Hepatocyte (in vitro differentiated cells): ENCODE measurements at regions not wholly inside any gene's neighbourhood (a gene's known extent, or its start where the extent isn't known, plus 50 kb on each side); places are given as distances from the start of the nearest gene placed in this dataset.
"Not testable (repeated sequence)": the region's sequence is repeated elsewhere in the genome, so short reads cannot be mapped to it uniquely, and the experiment has no call there.

ENCODE experiments used
- DNase-seq: peaks from one replicate; pipeline ENCODE4 v3.0.0-alpha.2; 2016; ENCODE audit warnings: low spot score
- H2AFZ ChIP-seq: fragments of 200-600 bp; sonication (generic); 2 replicates; pipeline ENCODE4 v1.6.0; 2016; ENCODE audit warnings: antibody characterized with exemption, mild to moderate bottlenecking
- H3K27ac ChIP-seq: fragments of 200-600 bp; sonication (generic); 2 replicates; pipeline ENCODE4 v1.5.1; 2016; ENCODE audit warnings: mild to moderate bottlenecking
- H3K27me3 ChIP-seq: fragments of 200-600 bp; sonication (generic); 2 replicates; pipeline ENCODE4 v1.6.1; 2016
- H3K36me3 ChIP-seq: fragments of 200-600 bp; sonication (generic); replicated peaks from 2 replicates; pipeline ENCODE4 v1.5.1; 2016; ENCODE audit warnings: low read depth; ENCODE audit not compliant: insufficient read depth
- H3K4me1 ChIP-seq: fragments of 200-600 bp; sonication (generic); 2 replicates; pipeline ENCODE4 v1.5.1; 2016; ENCODE audit warnings: mild to moderate bottlenecking, moderate library complexity; ENCODE audit not compliant: insufficient read depth
- H3K4me2 ChIP-seq: fragments of 200-600 bp; sonication (generic); 2 replicates; pipeline ENCODE4 v1.6.0; 2016
- H3K4me3 ChIP-seq: fragments of 200-600 bp; sonication (generic); 2 replicates; pipeline ENCODE4 v1.5.1; 2016; ENCODE audit warnings: mild to moderate bottlenecking
- H3K79me2 ChIP-seq: fragments of 200-600 bp; sonication (generic); 2 replicates; pipeline ENCODE4 v1.6.0; 2017; ENCODE audit warnings: mild to moderate bottlenecking
- H3K9me2 ChIP-seq: fragments of 200-600 bp; sonication (generic); replicated peaks from 2 replicates; pipeline ENCODE4 v1.6.0; 2017; ENCODE audit warnings: mild to moderate bottlenecking; ENCODE audit not compliant: insufficient read depth
- H3K9me3 ChIP-seq: fragments of 200-600 bp; sonication (generic); 2 replicates; pipeline ENCODE4 v1.5.1; 2016; ENCODE audit warnings: low read depth, mild to moderate bottlenecking
- H4K20me1 ChIP-seq: fragments of 200-600 bp; sonication (generic); 2 replicates; pipeline ENCODE4 v1.6.0; 2016; ENCODE audit warnings: mild to moderate bottlenecking; ENCODE audit not compliant: insufficient read depth, poor library complexity, severe bottlenecking
- EZH2 ChIP-seq: fragments of 200-600 bp; sonication (generic); IDR thresholded peaks from 2 replicates; pipeline ENCODE4 v1.6.1; 2016; ENCODE audit warnings: antibody characterized with exemption, mild to moderate bottlenecking, borderline replicate concordance
- EZH2phosphoT487 ChIP-seq: fragments of 200-600 bp; sonication (generic); IDR thresholded peaks from one replicate; pipeline ENCODE4 v1.6.1; 2018; ENCODE audit warnings: antibody characterized with exemption, mild to moderate bottlenecking, low read depth, moderate library complexity; ENCODE audit not compliant: unreplicated experiment, severe bottlenecking
- WGBS: methylation state at CpG from one replicate; pipeline ENCODE4 v1.1.6; 2016; ENCODE audit warnings: low lambda C conversion rate; ENCODE audit errors: missing lambda C conversion rate; 5-methylcytosine and 5-hydroxymethylcytosine counted together
- TF ChIP-seq, protein P1 (sequence below): fragments of 200-600 bp; sonication (generic); IDR thresholded peaks from 2 replicates; pipeline ENCODE4 v1.5.1; 2016; ENCODE audit warnings: antibody characterized with exemption, mild to moderate bottlenecking; ENCODE audit not compliant: poor library complexity

DNA sequence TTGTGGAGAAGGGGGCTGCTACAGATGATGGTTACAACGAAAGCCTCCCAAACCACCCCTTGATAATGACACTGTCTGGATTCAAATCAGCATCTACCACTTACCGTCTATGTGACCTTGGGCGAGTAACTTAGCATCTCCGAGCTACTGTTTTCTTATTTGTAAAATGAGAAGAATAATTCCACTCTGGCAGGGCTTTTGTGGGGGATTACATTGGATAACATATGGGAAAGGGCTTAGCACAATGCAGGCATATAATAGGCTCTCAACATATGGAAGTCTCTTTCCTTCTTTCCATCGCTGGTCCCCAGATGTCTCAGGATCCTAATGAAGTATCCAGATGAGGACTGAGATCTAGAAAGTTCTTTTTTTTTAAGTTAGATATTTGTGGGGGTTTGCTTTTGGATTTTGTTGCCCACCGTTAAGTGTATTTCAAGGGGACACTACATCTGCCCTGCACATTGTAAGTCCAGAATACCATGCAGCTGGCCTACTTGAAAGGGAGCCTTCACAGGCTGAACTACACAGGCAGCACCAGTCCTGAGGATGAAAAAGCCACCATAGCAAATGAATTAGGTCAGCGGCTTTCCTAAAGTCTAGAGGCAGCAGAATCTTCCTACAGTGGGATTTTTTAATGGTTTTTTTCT is 172.2 kb upstream of the IRF2BP2 start:
- Histone ChIP-seq H3K4me1 (no peaks in the 10 kb centered on the region), H2AFZ (no peak overlapping the region), H3K9me2 (no peaks in the 10 kb centered on the region), H3K27ac (peak overlapping the region; percentile 56), H4K20me1 (no peaks in the 10 kb centered on the region), H3K27me3 (no peaks in the 10 kb centered on the region), H3K4me2 (no peak overlapping the region), H3K79me2 (no peaks in the 10 kb centered on the region), H3K4me3 (no peak overlapping the region), H3K36me3 (no peaks in the 10 kb centered on the region), H3K9me3 (no peaks in the 10 kb centered on the region)
- 88% methylated on average over 7 of the region's 7 CpGs for WGBS
- DNase-seq = peak; percentile 30
- no peak for TF ChIP-seq EZH2phosphoT487
- TF ChIP-seq, protein P1, sequence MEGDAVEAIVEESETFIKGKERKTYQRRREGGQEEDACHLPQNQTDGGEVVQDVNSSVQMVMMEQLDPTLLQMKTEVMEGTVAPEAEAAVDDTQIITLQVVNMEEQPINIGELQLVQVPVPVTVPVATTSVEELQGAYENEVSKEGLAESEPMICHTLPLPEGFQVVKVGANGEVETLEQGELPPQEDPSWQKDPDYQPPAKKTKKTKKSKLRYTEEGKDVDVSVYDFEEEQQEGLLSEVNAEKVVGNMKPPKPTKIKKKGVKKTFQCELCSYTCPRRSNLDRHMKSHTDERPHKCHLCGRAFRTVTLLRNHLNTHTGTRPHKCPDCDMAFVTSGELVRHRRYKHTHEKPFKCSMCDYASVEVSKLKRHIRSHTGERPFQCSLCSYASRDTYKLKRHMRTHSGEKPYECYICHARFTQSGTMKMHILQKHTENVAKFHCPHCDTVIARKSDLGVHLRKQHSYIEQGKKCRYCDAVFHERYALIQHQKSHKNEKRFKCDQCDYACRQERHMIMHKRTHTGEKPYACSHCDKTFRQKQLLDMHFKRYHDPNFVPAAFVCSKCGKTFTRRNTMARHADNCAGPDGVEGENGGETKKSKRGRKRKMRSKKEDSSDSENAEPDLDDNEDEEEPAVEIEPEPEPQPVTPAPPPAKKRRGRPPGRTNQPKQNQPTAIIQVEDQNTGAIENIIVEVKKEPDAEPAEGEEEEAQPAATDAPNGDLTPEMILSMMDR = no peak
- no peak for TF ChIP-seq EZH2

DNA sequence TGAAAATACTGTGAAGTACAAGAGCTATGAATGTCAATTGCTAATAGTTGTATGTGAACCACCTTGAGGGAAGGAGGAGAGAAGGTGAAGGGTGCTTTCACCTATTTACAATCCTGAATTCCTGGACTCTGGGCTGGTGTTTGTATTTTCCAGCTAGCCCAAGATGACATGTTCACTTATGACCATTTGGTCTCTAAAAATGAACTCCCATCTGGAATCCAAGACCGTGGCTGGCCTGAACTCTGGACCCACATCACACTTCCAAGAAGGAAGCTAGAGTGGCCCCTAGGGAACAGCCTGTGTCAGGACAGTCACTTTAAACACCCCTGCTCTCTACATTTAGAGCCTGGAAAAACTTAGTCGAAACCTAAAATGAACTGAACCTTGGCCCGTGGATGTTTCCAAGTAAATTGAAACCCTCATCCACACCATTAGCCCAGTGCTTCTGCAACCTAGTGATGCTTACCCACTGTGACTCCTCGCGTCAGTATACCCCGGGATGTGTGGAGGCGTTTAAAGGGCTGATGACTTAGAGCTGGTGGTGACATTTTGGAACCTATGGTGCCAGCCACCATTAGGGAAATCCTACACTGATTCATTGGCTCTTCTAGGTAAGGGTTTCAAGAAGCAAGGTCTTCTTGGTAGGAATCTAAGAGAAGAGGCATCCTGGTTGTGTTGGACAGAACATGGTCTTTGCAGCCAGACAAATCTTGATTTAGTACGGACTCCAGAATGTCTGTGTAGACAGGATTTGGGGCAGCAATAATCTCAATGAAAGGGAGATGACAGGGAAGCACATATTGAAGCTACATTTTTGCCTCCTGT is 171.5 kb upstream of the IRF2BP2 start:
- whole genome bisulfite sequencing = 92% methylated on average over 8 of the region's 8 CpGs
- H4K20me1 ChIP-seq = no peaks in the 10 kb centered on the region
- TF ChIP-seq EZH2 (no peak), EZH2phosphoT487 (no peak)
- TF ChIP-seq, protein P1 = peak; percentile 40
- no peak overlapping the region for H3K4me2 ChIP-seq
- no peak overlapping the region for H2AFZ ChIP-seq
- no peaks in the 10 kb centered on the region for H3K4me1 ChIP-seq
- H3K27ac ChIP-seq = peak overlapping the region; percentile 56
- peak; percentile 91 for DNase-seq
- H3K36me3 ChIP-seq = no peaks in the 10 kb centered on the region
- H3K27me3 ChIP-seq = no peaks in the 10 kb centered on the region
- H3K9me2 ChIP-seq = no peaks in the 10 kb centered on the region
- no peak overlapping the region for H3K4me3 ChIP-seq
- no peaks in the 10 kb centered on the region for H3K79me2 ChIP-seq
- no peaks in the 10 kb centered on the region for H3K9me3 ChIP-seq

DNA sequence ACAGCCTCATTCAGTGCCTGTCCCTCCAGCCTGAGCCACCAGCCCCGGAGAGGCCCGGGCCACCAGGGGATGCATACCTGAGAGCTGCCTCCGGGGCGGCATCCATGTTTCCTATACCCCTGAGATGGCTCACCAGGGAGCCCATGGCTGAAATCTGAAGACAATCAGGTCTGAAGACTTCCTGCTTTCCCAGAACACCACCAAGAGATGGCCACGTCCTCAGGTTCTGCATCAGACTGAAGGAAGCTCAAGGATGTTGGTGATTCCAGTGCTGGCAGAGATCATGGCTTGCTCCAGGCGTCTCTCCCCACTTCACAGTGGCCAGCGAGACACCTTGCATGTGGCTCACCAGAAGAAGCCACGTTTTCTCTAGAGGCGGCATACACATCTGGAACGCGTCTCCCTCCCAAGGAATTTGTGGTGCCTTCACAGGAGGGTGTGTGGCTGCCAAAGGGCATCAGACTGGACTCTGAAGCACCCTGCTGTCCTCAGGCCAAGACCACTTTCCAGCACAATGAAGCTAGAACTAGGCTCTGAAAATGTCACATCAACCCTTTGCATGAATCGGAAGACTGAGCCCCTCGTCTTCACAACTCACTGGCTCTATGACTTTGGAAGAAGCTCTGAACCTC is 170.7 kb upstream of the IRF2BP2 start:
- H4K20me1 ChIP-seq = no peaks in the 10 kb centered on the region
- no peaks in the 10 kb centered on the region for H3K4me1 ChIP-seq
- no peaks in the 10 kb centered on the region for H3K27me3 ChIP-seq
- no peaks in the 10 kb centered on the region for H3K36me3 ChIP-seq
- H3K4me2 ChIP-seq = no peak overlapping the region
- H3K9me2 ChIP-seq = no peaks in the 10 kb centered on the region
- H2AFZ ChIP-seq = no peak overlapping the region
- WGBS = 86% methylated on average over 13 of the region's 13 CpGs
- DNase-seq = peak; percentile 35
- H3K79me2 ChIP-seq = no peaks in the 10 kb centered on the region
- TF ChIP-seq EZH2phosphoT487 (no peak), EZH2 (no peak)
- no peak overlapping the region for H3K4me3 ChIP-seq
- H3K9me3 ChIP-seq = no peaks in the 10 kb centered on the region
- peak overlapping the region; percentile 38 for H3K27ac ChIP-seq

- 90% methylated on average over 3 of the region's 3 CpGs for WGBS
Observed at GRCh38 chr1:234780112-234780511, 170.1 kb upstream of the IRF2BP2 start.

DNA sequence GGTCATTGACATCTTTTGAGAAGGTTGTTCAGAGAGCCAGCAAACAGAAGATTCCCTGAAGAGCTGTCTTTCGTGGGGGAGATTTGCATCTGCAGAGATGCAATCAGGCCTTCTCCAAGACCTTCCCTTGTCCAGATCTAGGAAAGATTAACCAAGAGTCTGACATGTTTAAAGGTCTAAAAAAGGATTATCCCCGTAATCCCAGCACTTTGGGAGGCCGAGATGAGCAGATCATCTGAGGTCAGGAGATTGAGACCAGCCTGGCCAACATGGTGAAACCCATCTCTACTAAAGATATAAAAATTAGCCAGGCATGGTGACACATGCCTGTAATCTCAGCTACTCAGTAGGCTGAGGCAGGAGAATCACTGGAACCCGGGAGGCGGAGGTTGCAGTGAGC is 169.6 kb upstream of the IRF2BP2 start:
- H3K9me3 ChIP-seq, DNase-seq, H4K20me1 ChIP-seq, H3K79me2 ChIP-seq, H3K27ac ChIP-seq, H3K4me2 ChIP-seq, H2AFZ ChIP-seq, H3K4me1 ChIP-seq, H3K36me3 ChIP-seq, H3K9me2 ChIP-seq, H3K27me3 ChIP-seq, H3K4me3 ChIP-seq: not testable (repeated sequence)
- WGBS = 79% methylated on average over 5 of the region's 5 CpGs

More at GRCh38 chr1:234780112-234780511, 170.1 kb upstream of the IRF2BP2 start:
- no peak overlapping the region for H2AFZ ChIP-seq
- no peaks in the 10 kb centered on the region for H4K20me1 ChIP-seq
- H3K4me1 ChIP-seq = no peaks in the 10 kb centered on the region
- no peak for DNase-seq
- H3K27ac ChIP-seq = no peak overlapping the region
- H3K79me2 ChIP-seq = no peaks in the 10 kb centered on the region
- no peaks in the 10 kb centered on the region for H3K9me3 ChIP-seq
- H3K4me2 ChIP-seq = no peak overlapping the region
- TF ChIP-seq, protein P1 = no peak
- TF ChIP-seq EZH2 = no peak
- TF ChIP-seq EZH2phosphoT487 = no peak
- no peaks in the 10 kb centered on the region for H3K27me3 ChIP-seq
- no peaks in the 10 kb centered on the region for H3K36me3 ChIP-seq
- no peak overlapping the region for H3K4me3 ChIP-seq
- no peaks in the 10 kb centered on the region for H3K9me2 ChIP-seq
